AG04450 (cell line): ENCODE measurements at regions not wholly inside any gene's neighbourhood (a gene's known extent, or its start where the extent isn't known, plus 50 kb on each side); places are given as distances from the start of the nearest gene placed in this dataset.

Experiments
- CTCF ChIA-PET: fragments of 300-600, 350-600 bp; formaldehyde crosslinking; extraction: SDS; loops from one replicate; lab custom pipeline; 2022; ENCODE audit warnings: antibody characterized with exemption, inconsistent platforms; lab: Charles Lee
- POLR2A ChIA-PET: fragments of 350-600 bp; formaldehyde crosslinking; extraction: SDS; loops from one replicate; lab custom pipeline; 2021; ENCODE audit warnings: antibody characterized with exemption, inconsistent platforms; lab: Yijun Ruan, JAX
- DNase-seq: peaks from one replicate; pipeline ENCODE4 v3.0.0-alpha.2; 2011; ENCODE audit warnings: low read depth, low spot score
- H3K27ac ChIP-seq: one replicate; pipeline ENCODE4 v1.5.1; 2012; ENCODE audit warnings: low read depth, low read length, control low read depth
- H3K27me3 ChIP-seq: one replicate; pipeline ENCODE4 v1.6.0; 2012; ENCODE audit warnings: low read length; ENCODE audit not compliant: control insufficient read depth, insufficient read depth
- H3K4me3 ChIP-seq: 2 replicates; pipeline ENCODE4 v1.5.1; 2011; ENCODE audit warnings: mild to moderate bottlenecking, low read depth, low read length, control low read depth
- H3K9me3 ChIP-seq: 2 replicates; pipeline ENCODE4 v1.5.1; 2012; ENCODE audit warnings: low read length; ENCODE audit not compliant: control insufficient read depth, insufficient read depth
- CTCF ChIP-seq: IDR thresholded peaks from 2 replicates; pipeline ENCODE4 v1.5.1; 2011; ENCODE audit warnings: low read depth, low read length, control low read depth, inconsistent platforms

GRCh38 chr9:108207561-108208165 is 648.1 kb downstream of the ACTL7B start:
- no peak for TF ChIP-seq CTCF
- POLR2A ChIA-PET: no interaction called here
- CTCF ChIA-PET: no interaction called here
- Histone ChIP-seq H3K27ac (no peak overlapping the region), H3K4me3 (no peak overlapping the region), H3K27me3 (no peaks in the 10 kb centered on the region), H3K9me3 (no peaks in the 10 kb centered on the region)
- peak; percentile 8 for DNase-seq

- Histone ChIP-seq H3K4me3 (no peak overlapping the region), H3K27ac (no peak overlapping the region), H3K27me3 (no peaks in the 10 kb centered on the region), H3K9me3 (no peaks in the 10 kb centered on the region)
- POLR2A ChIA-PET: no interaction called here
- no peak for TF ChIP-seq CTCF
- CTCF ChIA-PET: no interaction called here
- no peak for DNase-seq
Measured at GRCh38 chr9:108205276-108205675, 650.5 kb downstream of the ACTL7B start.

- ChIA-PET CTCF (interaction anchor here (0.6 kb wide), 1 partner anchor 125 kb away, joined by 4 read pairs; no protein-coding TSS in a partner anchor), POLR2A (no interaction called here)
- TF ChIP-seq CTCF: no peak
Measured at GRCh38 chr9:108197899-108198298, 657.9 kb downstream of the ACTL7B start.

DNA sequence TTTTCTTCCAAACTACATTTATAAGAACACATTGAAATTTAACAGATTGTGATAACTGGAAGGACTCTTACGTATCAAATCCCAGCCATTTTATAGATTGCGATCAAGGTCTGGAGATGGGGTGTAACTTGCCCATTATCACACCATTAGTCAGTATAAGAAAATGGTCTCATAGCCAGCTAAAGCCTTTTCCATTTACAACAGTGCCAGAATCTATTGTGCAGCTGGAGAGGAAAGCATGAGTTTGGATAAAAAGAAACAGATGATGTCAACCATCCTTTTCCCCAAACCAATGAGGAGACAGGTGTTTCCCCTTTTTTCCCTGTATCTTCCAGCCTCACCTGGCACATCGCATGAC is 658.8 kb downstream of the ACTL7B start:
- TF ChIP-seq CTCF: no peak
- CTCF ChIA-PET: no interaction called here
- Histone ChIP-seq H3K27ac (no peak overlapping the region), H3K4me3 (no peak overlapping the region), H3K27me3 (peaks cover 3% of the 10 kb centered on the region), H3K9me3 (no peaks in the 10 kb centered on the region)
- DNase-seq: no peak
- POLR2A ChIA-PET: no interaction called here

More at GRCh38 chr9:108197899-108198298, 657.9 kb downstream of the ACTL7B start:
- no peak overlapping the region for H3K27ac ChIP-seq
- no peak for DNase-seq
- H3K4me3 ChIP-seq: no peak overlapping the region
- H3K9me3 ChIP-seq: no peaks in the 10 kb centered on the region
- peaks cover 3% of the 10 kb centered on the region for H3K27me3 ChIP-seq

- DNase-seq: no peak
- no peak overlapping the region for H3K4me3 ChIP-seq
- H3K9me3 ChIP-seq: no peaks in the 10 kb centered on the region
- H3K27me3 ChIP-seq: peaks cover 3% of the 10 kb centered on the region
- H3K27ac ChIP-seq: no peak overlapping the region
- no peak for TF ChIP-seq CTCF
- ChIA-PET CTCF (no interaction called here), POLR2A (no interaction called here)
Measured at GRCh38 chr9:108196332-108197007, 659.3 kb downstream of the ACTL7B start.
